GM23338 (cell line): ENCODE measurements at regions not wholly inside any gene's neighbourhood (a gene's known extent, or its start where the extent isn't known, plus 50 kb on each side); places are given as distances from the start of the nearest gene placed in this dataset.

Source experiments
- EZH2 ChIP-seq: fragments of 200-600 bp; sonication (generic); IDR thresholded peaks from one replicate; pipeline ENCODE4 v1.8.0; 2017; ENCODE audit warnings: antibody characterized with exemption, mild to moderate bottlenecking, low read depth; ENCODE audit not compliant: unreplicated experiment
- POLR2AphosphoS5 ChIP-seq: IDR thresholded peaks from 2 replicates; pipeline ENCODE4 v1.6.1; 2016; ENCODE audit warnings: antibody characterized with exemption, low read depth
- REST ChIP-seq: IDR thresholded peaks from one replicate; pipeline ENCODE4 v1.6.1; 2018; ENCODE audit warnings: antibody characterized with exemption; ENCODE audit not compliant: unreplicated experiment
- TF ChIP-seq, protein P1 (sequence below), 2 experiments: fragments of 200-600 bp in 1 of 2; sonication (generic) in 1 of 2; conservative IDR thresholded peaks; 2 replicates each; pipeline versions ENCODE4 v1.5.1 to v1.6.1; 2016 to 2017; ENCODE audit warnings: antibody characterized with exemption in 2 of 2, low read depth in 2 of 2, mild to moderate bottlenecking in 2 of 2, moderate library complexity in 1 of 2

GRCh38 chr18:44424645-44425035 lies 256.0 kb upstream of the SETBP1 start:
- TF ChIP-seq, protein P1, sequence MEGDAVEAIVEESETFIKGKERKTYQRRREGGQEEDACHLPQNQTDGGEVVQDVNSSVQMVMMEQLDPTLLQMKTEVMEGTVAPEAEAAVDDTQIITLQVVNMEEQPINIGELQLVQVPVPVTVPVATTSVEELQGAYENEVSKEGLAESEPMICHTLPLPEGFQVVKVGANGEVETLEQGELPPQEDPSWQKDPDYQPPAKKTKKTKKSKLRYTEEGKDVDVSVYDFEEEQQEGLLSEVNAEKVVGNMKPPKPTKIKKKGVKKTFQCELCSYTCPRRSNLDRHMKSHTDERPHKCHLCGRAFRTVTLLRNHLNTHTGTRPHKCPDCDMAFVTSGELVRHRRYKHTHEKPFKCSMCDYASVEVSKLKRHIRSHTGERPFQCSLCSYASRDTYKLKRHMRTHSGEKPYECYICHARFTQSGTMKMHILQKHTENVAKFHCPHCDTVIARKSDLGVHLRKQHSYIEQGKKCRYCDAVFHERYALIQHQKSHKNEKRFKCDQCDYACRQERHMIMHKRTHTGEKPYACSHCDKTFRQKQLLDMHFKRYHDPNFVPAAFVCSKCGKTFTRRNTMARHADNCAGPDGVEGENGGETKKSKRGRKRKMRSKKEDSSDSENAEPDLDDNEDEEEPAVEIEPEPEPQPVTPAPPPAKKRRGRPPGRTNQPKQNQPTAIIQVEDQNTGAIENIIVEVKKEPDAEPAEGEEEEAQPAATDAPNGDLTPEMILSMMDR (conservative IDR thresholded peaks at IDR 0.05; ENCODE audit: low read depth in 2 of 2), result no peak
- no peak for TF ChIP-seq EZH2
- no peak for TF ChIP-seq REST
- TF ChIP-seq POLR2AphosphoS5, result no peak
